Transverse colon (tissue), 4 donors: ENCODE measurements at regions not wholly inside any gene's neighbourhood (a gene's known extent, or its start where the extent isn't known, plus 50 kb on each side); places are given as distances from the start of the nearest gene placed in this dataset.
"Not testable (repeated sequence)": the region's sequence is repeated elsewhere in the genome, so short reads cannot be mapped to it uniquely, and the experiment has no call there.

Experiments used
- DNase-seq: peaks from one replicate; pipeline ENCODE4 v3.0.0-alpha.2; 2019
- H3K27ac ChIP-seq, 4 donors: fragments of 200-600 bp; sonication (generic); 2 replicates each; pipeline ENCODE4 v1.5.1; 2016 to 2018; ENCODE audit warnings: inconsistent platforms in 4 of 4
- H3K27me3 ChIP-seq: fragments of 200-600 bp; sonication (generic); 2 replicates; pipeline ENCODE4 v1.5.1; 2017; ENCODE audit warnings: inconsistent platforms
- H3K36me3 ChIP-seq, 4 donors: fragments of 200-600 bp; sonication (generic); 2 replicates each; pipeline ENCODE4 v1.5.1; 2017 to 2019; ENCODE audit warnings: inconsistent platforms in 4 of 4
- H3K4me1 ChIP-seq, 4 donors: fragments of 200-600 bp; sonication (generic); 2 replicates each; pipeline ENCODE4 v1.5.1; 2017 to 2020; ENCODE audit warnings: inconsistent platforms in 4 of 4
- H3K4me3 ChIP-seq, 4 donors: fragments of 200-600 bp; sonication (generic); 1 replicate in 1 of 4; 2 replicates in 3 of 4; pipeline versions ENCODE4 v1.5.1 to v1.6.1; 2017 to 2019; ENCODE audit warnings: inconsistent platforms in 4 of 4
- H3K9me3 ChIP-seq, 2 donors: fragments of 200-600 bp; sonication (generic); 2 replicates each; pipeline ENCODE4 v1.5.1; 2017 to 2019; ENCODE audit warnings: inconsistent platforms in 2 of 2
- CTCF ChIP-seq, 5 experiments: fragments of 200-600 bp in 3 of 5; fragments of 450-650 bp in 2 of 5; sonication (generic) in 3 of 5; IDR thresholded peaks; 1 replicate in 2 of 5; 2 replicates in 3 of 5; pipeline ENCODE4 v1.5.1; 2016 to 2017; ENCODE audit warnings: antibody characterized with exemption in 5 of 5, inconsistent platforms in 3 of 5, mild to moderate bottlenecking in 2 of 5, moderate library complexity in 1 of 5
- EP300 ChIP-seq: sonication (generic); formaldehyde crosslinking; IDR thresholded peaks from one replicate; pipeline ENCODE4 v1.6.1; 2017; ENCODE audit warnings: antibody characterized with exemption, low read depth
- POLR2A ChIP-seq: fragments of 450-650 bp; IDR thresholded peaks from one replicate; pipeline ENCODE4 v1.6.1; 2016; ENCODE audit warnings: antibody characterized with exemption, mild to moderate bottlenecking, moderate library complexity
- POLR2AphosphoS5 ChIP-seq, 3 donors: sonication (generic); formaldehyde crosslinking; IDR thresholded peaks; one replicate each; pipeline ENCODE4 v1.6.1; 2016; ENCODE audit warnings: antibody characterized with exemption in 3 of 3
- WGBS, 2 donors: methylation state at CpG; one replicate each; pipeline ENCODE4 v1.1.5; 2018; ENCODE audit warnings: low coverage in 1 of 2; 5-methylcytosine and 5-hydroxymethylcytosine counted together
- in situ Hi-C, 4 donors: fragments of 200-750 bp; cut with MboI; loops; one replicate each; pipeline versions ENCODE4 v1.15.0 to v1.15.1; 2017; ENCODE audit warnings: low sequenced_read_pairs in 3 of 4, low pct_ligation_motif_present in 1 of 4, low pct_unique_long_range_greater_than_20kb in 1 of 4
- intact Hi-C: fragments of 100-400 bp; cut with DNase I; formaldehyde crosslinking; loops from one replicate; pipeline ENCODE4 v1.15.1; 2023; ENCODE audit warnings: low total_unique reads

GRCh38 chr3:181328346-181328745, 338.8 kb upstream of the DNAJC19 start:
- Histone ChIP-seq H3K4me3 (no peak overlapping the region), H3K4me1 (no peaks in the 10 kb centered on the region), H3K9me3 (no peaks in the 10 kb centered on the region), H3K27ac (no peak overlapping the region), H3K27me3 (peaks cover 12% of the 10 kb centered on the region), H3K36me3 (no peaks in the 10 kb centered on the region)
- intact Hi-C loops (no loop called here), in situ Hi-C loops (no loop called here)
- WGBS, 2 donors, result 36 to 43% methylated on average over 5 of the region's 5 CpGs
- TF ChIP-seq POLR2A, result no peak
- TF ChIP-seq CTCF (IDR thresholded peaks at IDR 0.05), result no peak
- TF ChIP-seq EP300, result no peak
- no peak for TF ChIP-seq POLR2AphosphoS5 (IDR thresholded peaks at IDR 0.05)
- no peak for DNase-seq

DNA sequence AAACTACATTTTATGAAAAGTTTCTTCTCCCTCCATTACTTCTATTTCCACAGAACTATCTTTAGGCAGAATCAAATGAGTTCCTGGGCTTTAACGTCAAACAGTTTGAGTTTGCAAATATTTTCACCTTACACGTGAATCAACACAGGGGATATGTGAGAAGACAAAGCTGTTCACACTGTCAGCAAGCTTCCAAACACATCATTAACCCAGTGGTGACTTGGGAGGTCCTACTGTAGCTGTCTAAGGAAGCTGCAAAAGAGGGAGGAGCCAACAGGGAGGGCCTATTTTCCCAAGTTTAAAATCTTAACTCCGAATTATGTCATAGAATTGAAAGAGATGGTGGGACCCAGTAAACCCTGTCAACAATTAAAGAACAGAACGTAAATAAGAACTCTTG, 337.8 kb upstream of the DNAJC19 start:
- no peaks in the 10 kb centered on the region for H3K9me3 ChIP-seq
- no peaks in the 10 kb centered on the region for H3K36me3 ChIP-seq
- H3K27ac ChIP-seq, result no peak overlapping the region
- 26 to 30% methylated on average over 3 to 4 of the region's 4 CpGs for WGBS, 2 donors
- intact Hi-C loops (no loop called here), in situ Hi-C loops (no loop called here)
- no peaks in the 10 kb centered on the region for H3K4me1 ChIP-seq
- no peak for DNase-seq
- no peak for TF ChIP-seq POLR2A
- no peak for TF ChIP-seq EP300
- no peak for TF ChIP-seq POLR2AphosphoS5 (IDR thresholded peaks at IDR 0.05)
- no peak for TF ChIP-seq CTCF (IDR thresholded peaks at IDR 0.05)
- peaks cover 7% of the 10 kb centered on the region for H3K27me3 ChIP-seq
- H3K4me3 ChIP-seq, result no peak overlapping the region

DNA sequence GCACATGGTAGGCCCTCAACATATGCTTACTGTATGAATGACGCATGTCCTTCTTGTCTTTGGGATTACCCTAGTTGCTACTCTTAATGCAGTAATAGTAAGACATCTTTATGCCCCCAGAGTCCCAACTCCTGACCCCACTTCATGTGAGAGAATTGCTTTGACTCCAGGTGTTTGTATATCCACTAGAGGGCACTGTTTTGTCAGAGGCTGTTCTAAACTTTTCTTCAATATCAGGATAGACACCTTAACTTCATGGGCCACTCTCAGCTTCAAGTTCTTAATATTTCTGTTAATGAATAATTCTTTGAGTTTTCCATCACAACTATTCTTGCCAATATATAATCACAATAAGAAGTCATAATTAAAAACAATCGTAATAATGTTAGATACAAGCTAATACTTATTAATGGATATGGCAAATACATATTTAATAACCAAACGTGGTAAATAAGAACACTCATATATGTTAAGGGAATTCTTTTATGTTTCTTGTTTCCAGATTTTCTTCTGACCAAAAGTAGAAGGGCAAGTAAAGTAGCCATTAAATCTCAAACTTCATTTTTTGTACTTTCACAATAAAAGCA, 337.2 kb upstream of the DNAJC19 start:
- no peaks in the 10 kb centered on the region for H3K4me1 ChIP-seq
- DNase-seq, result no peak
- H3K27me3 ChIP-seq, result peaks cover 7% of the 10 kb centered on the region
- H3K9me3 ChIP-seq, result no peaks in the 10 kb centered on the region
- in situ Hi-C loops, result no loop called here
- 39 to 44% methylated on average over 3 of the region's 3 CpGs for WGBS, 2 donors
- H3K27ac ChIP-seq, result no peak overlapping the region
- no peak overlapping the region for H3K4me3 ChIP-seq
- intact Hi-C loops, result no loop called here
- TF ChIP-seq POLR2AphosphoS5 (IDR thresholded peaks at IDR 0.05) (no peak), CTCF (IDR thresholded peaks at IDR 0.05) (peak in 4 of 5 experiments; percentile 32 to 59 (median 54))
- no peaks in the 10 kb centered on the region for H3K36me3 ChIP-seq

DNA sequence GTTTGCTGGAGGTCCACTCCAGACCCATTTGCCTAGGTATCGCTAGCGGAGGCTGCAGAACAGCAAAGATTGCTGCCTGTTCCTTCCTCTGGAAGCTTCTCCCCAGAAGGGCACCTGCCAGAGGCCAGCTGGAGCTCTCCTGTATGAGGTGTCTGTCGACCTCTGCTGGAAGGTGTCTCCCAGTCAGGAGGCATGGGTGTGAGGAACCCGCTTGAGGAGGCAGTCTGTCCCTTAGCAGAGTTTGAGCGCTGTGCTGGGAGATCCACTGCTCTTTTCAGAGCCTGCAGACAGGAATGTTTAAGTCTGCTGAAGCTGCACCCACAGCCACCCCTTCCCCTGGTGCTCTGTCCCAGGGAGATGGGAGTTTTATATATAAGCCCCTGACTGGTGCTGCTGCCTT, 335.0 kb upstream of the DNAJC19 start:
- intact Hi-C loops, H3K36me3 ChIP-seq, H3K27me3 ChIP-seq, in situ Hi-C loops, H3K9me3 ChIP-seq, H3K27ac ChIP-seq, H3K4me1 ChIP-seq, DNase-seq, H3K4me3 ChIP-seq: not testable (repeated sequence)
- 83% methylated on average over 5 of the region's 5 CpGs; no CpG with 5 or more reads in 1 of the 2 donors for WGBS, 2 donors

- H3K9me3 ChIP-seq, result no peaks in the 10 kb centered on the region
- in situ Hi-C loops (no loop called here), intact Hi-C loops (no loop called here)
- TF ChIP-seq EP300 (no peak), POLR2AphosphoS5 (IDR thresholded peaks at IDR 0.05) (no peak), CTCF (IDR thresholded peaks at IDR 0.05) (no peak), POLR2A (no peak)
- no peaks in the 10 kb centered on the region for H3K27me3 ChIP-seq
- no peak overlapping the region for H3K27ac ChIP-seq
- no peak overlapping the region for H3K4me3 ChIP-seq
- no peak for DNase-seq
- no peaks in the 10 kb centered on the region for H3K36me3 ChIP-seq
- no peaks in the 10 kb centered on the region for H3K4me1 ChIP-seq
Measured at GRCh38 chr3:181318321-181318720, 328.8 kb upstream of the DNAJC19 start.
